CD14-positive monocyte (primary cell): ENCODE measurements at regions not wholly inside any gene's neighbourhood (a gene's known extent, or its start where the extent isn't known, plus 50 kb on each side); places are given as distances from the start of the nearest gene placed in this dataset.

ENCODE experiments used
- DNase-seq, 3 donors: peaks; one replicate each; pipeline ENCODE4 v3.0.0-alpha.2; 2011 to 2022
- H2AFZ ChIP-seq: 2 replicates; pipeline ENCODE4 v1.6.0; 2012; ENCODE audit warnings: mild to moderate bottlenecking, low read depth, low read length, inconsistent platforms; ENCODE audit not compliant: insufficient read depth, poor library complexity, severe bottlenecking
- H3K27ac ChIP-seq, 2 donors: 1 replicate in 1 of 2; 2 replicates in 1 of 2; pipeline ENCODE4 v1.5.1; 2012 to 2013; ENCODE audit warnings: low read length in 2 of 2, control low read depth in 1 of 2, inconsistent platforms in 1 of 2, low read depth in 1 of 2, mild to moderate bottlenecking in 1 of 2
- H3K27me3 ChIP-seq, 2 donors: one replicate each; pipeline versions ENCODE4 v1.6.0 to v1.6.1; 2011 to 2013; ENCODE audit warnings: low read length in 2 of 2; ENCODE audit not compliant: control insufficient read depth in 2 of 2, insufficient read depth in 2 of 2
- H3K36me3 ChIP-seq, 2 donors: replicated peaks in 1 of 2; 1 replicate in 1 of 2; 2 replicates in 1 of 2; pipeline versions ENCODE4 v1.5.1 to v1.6.1; 2012 to 2013; ENCODE audit warnings: low read length in 2 of 2, control low read depth in 1 of 2, inconsistent platforms in 1 of 2, mild to moderate bottlenecking in 1 of 2; ENCODE audit not compliant: insufficient read depth in 2 of 2, control insufficient read depth in 1 of 2
- H3K4me1 ChIP-seq, 2 donors: 1 replicate in 1 of 2; 2 replicates in 1 of 2; pipeline versions ENCODE4 v1.5.1 to v1.6.1; 2012 to 2013; ENCODE audit warnings: low read length in 2 of 2, control low read depth in 1 of 2, inconsistent platforms in 1 of 2, mild to moderate bottlenecking in 1 of 2, moderate library complexity in 1 of 2; ENCODE audit not compliant: insufficient read depth in 2 of 2, control insufficient read depth in 1 of 2
- H3K4me2 ChIP-seq: replicated peaks from 2 replicates; pipeline ENCODE3; 2012; ENCODE audit warnings: low read length, moderate library complexity, mild to moderate bottlenecking; ENCODE audit not compliant: poor library complexity, severe bottlenecking; ENCODE audit errors: extremely low read depth
- H3K4me3 ChIP-seq, 3 experiments: fragments of 200-600 bp in 1 of 3; sonication (generic) in 1 of 3; replicated peaks in 1 of 3; 1 replicate in 2 of 3; 2 replicates in 1 of 3; pipeline ENCODE4 v1.5.1; 2011 to 2013; ENCODE audit warnings: low read length in 3 of 3, mild to moderate bottlenecking in 3 of 3, control low read depth in 2 of 3, low read depth in 2 of 3, inconsistent platforms in 1 of 3, moderate library complexity in 1 of 3
- H3K79me2 ChIP-seq: 2 replicates; pipeline ENCODE4 v1.6.0; 2012; ENCODE audit warnings: mild to moderate bottlenecking, control low read depth, inconsistent platforms, low read length, moderate library complexity; ENCODE audit not compliant: insufficient read depth
- H3K9ac ChIP-seq: 2 replicates; pipeline ENCODE4 v1.6.0; 2017; ENCODE audit warnings: low read length, mild to moderate bottlenecking; ENCODE audit not compliant: insufficient read depth, poor library complexity, severe bottlenecking
- H3K9me3 ChIP-seq, 2 donors: replicated peaks in 1 of 2; 1 replicate in 1 of 2; 2 replicates in 1 of 2; pipeline versions ENCODE4 v1.5.1 to v1.6.1; 2012 to 2013; ENCODE audit warnings: low read length in 2 of 2, control low read depth in 1 of 2; ENCODE audit not compliant: control insufficient read depth in 1 of 2, insufficient read depth in 1 of 2
- H4K20me1 ChIP-seq: 2 replicates; pipeline ENCODE4 v1.6.0; 2012; ENCODE audit warnings: mild to moderate bottlenecking, low read length, control low read depth, moderate library complexity; ENCODE audit not compliant: insufficient read depth
- H3K27ac Mint-ChIP-seq, 7 donors: one replicate each; pipeline ENCODE4 v1.8.0; 2020; ENCODE audit warnings: mild to moderate bottlenecking in 7 of 7, mixed read lengths in 7 of 7, moderate library complexity in 6 of 7, inconsistent platforms in 2 of 7
- H3K27me3 Mint-ChIP-seq, 3 donors: one replicate each; pipeline ENCODE4 v1.8.0; 2021 to 2022; ENCODE audit warnings: low read depth in 3 of 3, mild to moderate bottlenecking in 3 of 3, mixed read lengths in 3 of 3, moderate library complexity in 3 of 3, inconsistent platforms in 1 of 3
- H3K36me3 Mint-ChIP-seq, 2 donors: one replicate each; pipeline ENCODE4 v1.8.0; 2020; ENCODE audit warnings: mixed read lengths in 2 of 2, inconsistent platforms in 1 of 2, mild to moderate bottlenecking in 1 of 2
- H3K4me1 Mint-ChIP-seq: one replicate; pipeline ENCODE4 v1.8.0; 2020; ENCODE audit warnings: mild to moderate bottlenecking, mixed read lengths
- H3K4me3 Mint-ChIP-seq, 2 donors: one replicate each; pipeline ENCODE4 v1.8.0; 2020; ENCODE audit warnings: mild to moderate bottlenecking in 2 of 2, mixed read lengths in 2 of 2, moderate library complexity in 1 of 2
- H3K9me3 Mint-ChIP-seq, 7 donors: one replicate each; pipeline ENCODE4 v1.8.0; 2020 to 2022; ENCODE audit warnings: mixed read lengths in 7 of 7, mild to moderate bottlenecking in 6 of 7, moderate library complexity in 6 of 7, inconsistent platforms in 2 of 7
- CTCF ChIP-seq: fragments of 200-600 bp; IDR thresholded peaks from one replicate; pipeline ENCODE4 v1.8.0; 2022; ENCODE audit warnings: antibody characterized with exemption, mild to moderate bottlenecking
- WGBS: methylation state at CpG from one replicate; pipeline ENCODE4 v1.1.5; 2013; ENCODE audit warnings: missing lambda C conversion rate; ENCODE audit not compliant: insufficient coverage; 5-methylcytosine and 5-hydroxymethylcytosine counted together
- intact Hi-C, 2 donors: fragments of 100-400 bp; cut with micrococcal nuclease; formaldehyde crosslinking; loops; one replicate each; pipeline versions ENCODE4 v1.15.0 to v1.15.1; 2023

DNA sequence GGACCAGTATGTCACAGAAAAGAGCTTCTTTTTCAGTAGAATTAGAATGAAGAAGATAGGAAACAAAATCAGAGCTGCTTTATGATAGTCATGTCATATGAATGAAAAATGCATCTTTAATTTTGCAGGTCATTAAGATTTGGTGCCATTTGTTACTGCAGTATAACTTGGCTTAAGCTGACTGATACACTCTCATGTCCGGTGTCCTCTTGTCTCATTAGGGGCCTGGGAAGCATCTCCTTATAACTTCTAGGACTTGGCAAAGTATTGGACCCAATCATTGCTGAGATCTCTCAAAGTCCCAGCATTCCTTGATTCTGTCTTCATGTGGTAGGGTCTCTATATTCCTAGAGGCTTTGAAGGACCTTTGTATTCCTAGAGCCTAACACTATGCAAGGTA, 559.4 kb downstream of the TOX3 start:
- Histone ChIP-seq H3K36me3 (no peaks in the 10 kb centered on the region), H3K4me3 (no peak overlapping the region), H3K9me3 (no peaks in the 10 kb centered on the region), H3K27me3 (no peaks in the 10 kb centered on the region), H2AFZ (no peak overlapping the region), H3K4me2 (no peak overlapping the region), H3K9ac (no peak overlapping the region), H3K79me2 (no peaks in the 10 kb centered on the region), H4K20me1 (no peaks in the 10 kb centered on the region), H3K4me1 (no peaks in the 10 kb centered on the region), H3K27ac (no peak overlapping the region)
- H3K9me3 Mint-ChIP-seq, result no peaks in the 10 kb centered on the region
- no peak for TF ChIP-seq CTCF
- H3K36me3 Mint-ChIP-seq, result no peaks in the 10 kb centered on the region
- no peak overlapping the region for H3K4me3 Mint-ChIP-seq
- peaks cover 0 to 1% (median 0%) of the 10 kb centered on the region in 3 donors for H3K27me3 Mint-ChIP-seq
- H3K4me1 Mint-ChIP-seq, result no peaks in the 10 kb centered on the region
- H3K27ac Mint-ChIP-seq, result no peak overlapping the region
- intact Hi-C loops, result no loop called here
- no CpG with 5 or more reads among the region's 1 CpG for WGBS
- DNase-seq, result no peak

GRCh38 chr16:51986717-51987116, 560.2 kb downstream of the TOX3 start:
- intact Hi-C loops, result no loop called here
- DNase-seq, result no peak
- H3K9me3 ChIP-seq, result no peaks in the 10 kb centered on the region
- Mint-ChIP-seq H3K27me3 (peaks cover 0 to 1% (median 0%) of the 10 kb centered on the region in 3 donors), H3K9me3 (no peaks in the 10 kb centered on the region), H3K4me1 (no peaks in the 10 kb centered on the region), H3K27ac (no peak overlapping the region), H3K4me3 (no peak overlapping the region), H3K36me3 (no peaks in the 10 kb centered on the region)
- H3K4me1 ChIP-seq, result no peaks in the 10 kb centered on the region
- no peaks in the 10 kb centered on the region for H3K36me3 ChIP-seq
- no peak overlapping the region for H3K4me3 ChIP-seq
- H3K4me2 ChIP-seq, result no peak overlapping the region
- H3K27ac ChIP-seq, result no peak overlapping the region
- H3K27me3 ChIP-seq, result no peaks in the 10 kb centered on the region
- H4K20me1 ChIP-seq, result no peaks in the 10 kb centered on the region
- no peaks in the 10 kb centered on the region for H3K79me2 ChIP-seq
- no peak overlapping the region for H2AFZ ChIP-seq
- no peak overlapping the region for H3K9ac ChIP-seq
- no peak for TF ChIP-seq CTCF
- no CpG with 5 or more reads among the region's 2 CpGs for WGBS
